BJ (cell line): ENCODE measurements at regions not wholly inside any gene's neighbourhood (a gene's known extent, or its start where the extent isn't known, plus 50 kb on each side); places are given as distances from the start of the nearest gene placed in this dataset.

Source experiments
- CTCF ChIA-PET: fragments of 350-600 bp; formaldehyde crosslinking; extraction: SDS; loops from one replicate; lab custom pipeline; 2021; ENCODE audit warnings: antibody characterized with exemption, inconsistent platforms; lab: Yijun Ruan, JAX
- POLR2A ChIA-PET: fragments of 300-600 bp; sonication (Branson Sonifier 250); formaldehyde crosslinking; extraction: SDS; loops from one replicate; lab custom pipeline; 2021; ENCODE audit warnings: antibody characterized with exemption; lab: Charles Lee
- DNase-seq: peaks from one replicate; pipeline ENCODE4 v3.0.0-alpha.2; 2011; ENCODE audit warnings: low read depth
- H3K27me3 ChIP-seq: 2 replicates; pipeline ENCODE4 v1.6.0; 2011; ENCODE audit warnings: low read length; ENCODE audit not compliant: control insufficient read depth, insufficient read depth
- H3K36me3 ChIP-seq: 2 replicates; pipeline ENCODE4 v1.5.1; 2011; ENCODE audit warnings: low read length; ENCODE audit not compliant: control insufficient read depth, insufficient read depth
- H3K4me3 ChIP-seq: 2 replicates; pipeline ENCODE4 v1.5.1; 2011; ENCODE audit warnings: low read depth, mild to moderate bottlenecking, control low read depth, low read length
- TF ChIP-seq, protein P1 (sequence below): IDR thresholded peaks from 2 replicates; pipeline ENCODE4 v1.5.1; 2011; ENCODE audit warnings: low read depth, mild to moderate bottlenecking, control low read depth, inconsistent platforms, low read length, moderate library complexity; ENCODE audit not compliant: insufficient read depth

DNA sequence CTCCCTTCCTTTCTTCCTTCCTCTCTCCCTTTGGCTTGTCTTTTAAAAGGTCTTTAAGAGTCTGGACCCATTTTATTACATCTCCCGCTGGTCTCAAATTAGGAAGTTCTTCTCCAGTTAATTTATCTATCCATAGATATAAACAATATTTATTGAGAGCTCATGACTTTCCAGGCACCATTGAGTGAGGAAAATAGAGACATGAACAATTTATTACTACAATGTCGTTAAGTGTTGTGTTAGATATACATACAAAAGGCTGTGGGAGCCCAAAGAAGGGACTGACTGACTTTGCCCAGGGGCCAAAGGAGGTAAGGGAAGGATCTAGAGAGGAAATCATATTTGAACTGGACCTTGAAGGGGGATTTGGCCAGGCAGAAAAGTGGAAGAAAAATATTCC is 51.6 kb upstream of the DEUP1 start:
- Histone ChIP-seq H3K36me3 (no peaks in the 10 kb centered on the region), H3K4me3 (no peak overlapping the region), H3K27me3 (no peaks in the 10 kb centered on the region)
- no peak for DNase-seq
- ChIA-PET CTCF (no interaction called here), POLR2A (no interaction called here)
- TF ChIP-seq, protein P1, sequence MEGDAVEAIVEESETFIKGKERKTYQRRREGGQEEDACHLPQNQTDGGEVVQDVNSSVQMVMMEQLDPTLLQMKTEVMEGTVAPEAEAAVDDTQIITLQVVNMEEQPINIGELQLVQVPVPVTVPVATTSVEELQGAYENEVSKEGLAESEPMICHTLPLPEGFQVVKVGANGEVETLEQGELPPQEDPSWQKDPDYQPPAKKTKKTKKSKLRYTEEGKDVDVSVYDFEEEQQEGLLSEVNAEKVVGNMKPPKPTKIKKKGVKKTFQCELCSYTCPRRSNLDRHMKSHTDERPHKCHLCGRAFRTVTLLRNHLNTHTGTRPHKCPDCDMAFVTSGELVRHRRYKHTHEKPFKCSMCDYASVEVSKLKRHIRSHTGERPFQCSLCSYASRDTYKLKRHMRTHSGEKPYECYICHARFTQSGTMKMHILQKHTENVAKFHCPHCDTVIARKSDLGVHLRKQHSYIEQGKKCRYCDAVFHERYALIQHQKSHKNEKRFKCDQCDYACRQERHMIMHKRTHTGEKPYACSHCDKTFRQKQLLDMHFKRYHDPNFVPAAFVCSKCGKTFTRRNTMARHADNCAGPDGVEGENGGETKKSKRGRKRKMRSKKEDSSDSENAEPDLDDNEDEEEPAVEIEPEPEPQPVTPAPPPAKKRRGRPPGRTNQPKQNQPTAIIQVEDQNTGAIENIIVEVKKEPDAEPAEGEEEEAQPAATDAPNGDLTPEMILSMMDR, result no peak

DNA sequence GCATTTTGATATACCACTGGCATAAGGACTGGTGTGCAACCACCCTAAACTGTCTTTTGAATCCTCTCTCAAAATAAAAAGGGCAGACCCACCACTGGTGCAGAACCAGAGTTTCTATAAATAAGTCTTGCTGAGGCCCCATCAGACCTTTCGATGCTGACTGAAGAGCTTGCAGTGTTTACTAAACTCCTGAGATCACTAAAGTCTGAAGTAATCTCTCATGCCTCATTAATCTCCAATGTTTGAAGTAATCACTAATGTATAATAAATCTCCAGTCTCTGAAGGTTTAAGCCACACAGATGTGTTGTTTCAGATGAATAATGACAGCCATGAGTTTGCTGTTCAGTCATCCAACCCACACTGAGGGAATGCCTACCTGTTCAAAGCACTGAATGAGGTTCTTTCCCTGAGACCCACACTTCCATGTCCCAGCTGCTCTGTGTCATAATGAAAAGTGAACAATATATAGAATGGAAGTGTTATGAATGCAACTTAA is 50.6 kb upstream of the DEUP1 start:
- Histone ChIP-seq H3K36me3 (no peaks in the 10 kb centered on the region), H3K27me3 (no peaks in the 10 kb centered on the region), H3K4me3 (no peak overlapping the region)
- TF ChIP-seq, protein P1, result no peak
- DNase-seq, result no peak
- ChIA-PET POLR2A (no interaction called here), CTCF (no interaction called here)
